Smooth muscle cell (in vitro differentiated cells): ENCODE measurements at regions not wholly inside any gene's neighbourhood (a gene's known extent, or its start where the extent isn't known, plus 50 kb on each side); places are given as distances from the start of the nearest gene placed in this dataset.

ENCODE experiments used
- DNase-seq: peaks from one replicate; lab custom pipeline; 2025; ENCODE audit not compliant: unreplicated experiment; lab: John Stamatoyannopoulos, UW
- H2AFZ ChIP-seq: fragments of 200-600 bp; sonication (generic); 2 replicates; pipeline ENCODE4 v1.6.0; 2016; ENCODE audit warnings: antibody characterized with exemption, low read depth, mild to moderate bottlenecking
- H3F3A ChIP-seq: fragments of 200-600 bp; sonication (generic); 2 replicates; pipeline ENCODE4 v1.6.0; 2017; ENCODE audit warnings: antibody characterized with exemption, low read depth
- H3K27ac ChIP-seq: fragments of 200-600 bp; sonication (generic); 2 replicates; pipeline ENCODE4 v1.5.1; 2016; ENCODE audit warnings: low read depth, mild to moderate bottlenecking
- H3K27me3 ChIP-seq: fragments of 200-600 bp; sonication (generic); 2 replicates; pipeline ENCODE4 v1.6.1; 2016; ENCODE audit warnings: low read depth, mild to moderate bottlenecking
- H3K36me3 ChIP-seq: fragments of 200-600 bp; sonication (generic); 2 replicates; pipeline ENCODE4 v1.5.1; 2016; ENCODE audit warnings: low read depth
- H3K4me1 ChIP-seq: fragments of 200-600 bp; sonication (generic); 2 replicates; pipeline ENCODE4 v1.5.1; 2016; ENCODE audit warnings: low read depth
- H3K4me2 ChIP-seq: fragments of 200-600 bp; sonication (generic); 2 replicates; pipeline ENCODE4 v1.6.0; 2016; ENCODE audit warnings: mild to moderate bottlenecking
- H3K4me3 ChIP-seq: fragments of 200-600 bp; sonication (generic); 2 replicates; pipeline ENCODE4 v1.5.1; 2016; ENCODE audit warnings: mild to moderate bottlenecking
- H3K79me2 ChIP-seq: fragments of 200-600 bp; sonication (generic); 2 replicates; pipeline ENCODE4 v1.6.0; 2016; ENCODE audit warnings: low read depth, mild to moderate bottlenecking
- H3K9ac ChIP-seq: fragments of 200-600 bp; sonication (generic); 2 replicates; pipeline ENCODE4 v1.6.0; 2016; ENCODE audit warnings: low read depth
- H3K9me3 ChIP-seq: fragments of 200-600 bp; sonication (generic); replicated peaks from 2 replicates; pipeline ENCODE4 v1.5.1; 2016; ENCODE audit warnings: low read depth
- H4K20me1 ChIP-seq: fragments of 200-600 bp; sonication (generic); 2 replicates; pipeline ENCODE4 v1.6.0; 2016; ENCODE audit warnings: low read depth
- CTCF ChIP-seq: fragments of 200-600 bp; sonication (generic); IDR thresholded peaks from 2 replicates; pipeline ENCODE4 v1.5.1; 2017; ENCODE audit warnings: borderline replicate concordance, mild to moderate bottlenecking, antibody characterized with exemption; ENCODE audit not compliant: insufficient read depth, poor library complexity, severe bottlenecking
- WGBS: methylation state at CpG from one replicate; pipeline ENCODE4 v1.1.7; 2016; ENCODE audit warnings: low lambda C conversion rate; 5-methylcytosine and 5-hydroxymethylcytosine counted together

- no peaks in the 10 kb centered on the region for H3K4me1 ChIP-seq
- no peaks in the 10 kb centered on the region for H3K79me2 ChIP-seq
- DNase-seq = no peak
- H3K9ac ChIP-seq = no peak overlapping the region
- H3K4me3 ChIP-seq = no peak overlapping the region
- no peaks in the 10 kb centered on the region for H4K20me1 ChIP-seq
- no peaks in the 10 kb centered on the region for H3F3A ChIP-seq
- H3K27ac ChIP-seq = no peak overlapping the region
- H3K9me3 ChIP-seq = no peaks in the 10 kb centered on the region
- H3K4me2 ChIP-seq = no peak overlapping the region
- TF ChIP-seq CTCF = no peak
- WGBS = 84% methylated on average over 7 of the region's 7 CpGs
- H3K27me3 ChIP-seq = no peaks in the 10 kb centered on the region
- H2AFZ ChIP-seq = no peak overlapping the region
- H3K36me3 ChIP-seq = no peaks in the 10 kb centered on the region
Observed at GRCh38 chr9:135209136-135209535, 121.7 kb downstream of the OLFM1 start.

- Histone ChIP-seq H3K4me3 (no peak overlapping the region), H3K4me2 (no peak overlapping the region), H3K9ac (no peak overlapping the region), H3K4me1 (no peaks in the 10 kb centered on the region), H3K79me2 (no peaks in the 10 kb centered on the region), H3F3A (no peaks in the 10 kb centered on the region), H3K9me3 (no peaks in the 10 kb centered on the region), H3K27me3 (no peaks in the 10 kb centered on the region), H3K27ac (no peak overlapping the region), H4K20me1 (no peaks in the 10 kb centered on the region), H2AFZ (no peak overlapping the region), H3K36me3 (no peaks in the 10 kb centered on the region)
- no peak for DNase-seq
- WGBS = 39% methylated on average over 2 of the region's 2 CpGs
- TF ChIP-seq CTCF = no peak
Observed at GRCh38 chr9:135209852-135210251, 122.4 kb downstream of the OLFM1 start.

GRCh38 chr9:135210676-135211523 lies 123.4 kb downstream of the OLFM1 start:
- 85% methylated on average over 7 of the region's 7 CpGs for WGBS
- DNase-seq = no peak
- Histone ChIP-seq H2AFZ (no peak overlapping the region), H3F3A (no peaks in the 10 kb centered on the region), H3K9me3 (no peaks in the 10 kb centered on the region), H3K9ac (no peak overlapping the region), H3K79me2 (no peaks in the 10 kb centered on the region), H3K27ac (no peak overlapping the region), H3K4me3 (no peak overlapping the region), H3K4me1 (no peaks in the 10 kb centered on the region), H4K20me1 (no peaks in the 10 kb centered on the region), H3K36me3 (no peaks in the 10 kb centered on the region), H3K4me2 (no peak overlapping the region), H3K27me3 (no peaks in the 10 kb centered on the region)
- no peak for TF ChIP-seq CTCF

GRCh38 chr9:135211524-135211890 lies 124.0 kb downstream of the OLFM1 start:
- Histone ChIP-seq H3K4me1 (no peaks in the 10 kb centered on the region), H3K36me3 (no peaks in the 10 kb centered on the region), H3K27ac (no peak overlapping the region), H3K79me2 (no peaks in the 10 kb centered on the region), H3K4me3 (no peak overlapping the region), H4K20me1 (no peaks in the 10 kb centered on the region), H2AFZ (no peak overlapping the region), H3K4me2 (no peak overlapping the region), H3K27me3 (no peaks in the 10 kb centered on the region), H3F3A (no peaks in the 10 kb centered on the region), H3K9ac (no peak overlapping the region), H3K9me3 (no peaks in the 10 kb centered on the region)
- 89% methylated on average over 3 of the region's 3 CpGs for WGBS
- no peak for TF ChIP-seq CTCF
- DNase-seq = no peak
